NCI-H2227 (cell line): ENCODE measurements at regions not wholly inside any gene's neighbourhood (a gene's known extent, or its start where the extent isn't known, plus 50 kb on each side); places are given as distances from the start of the nearest gene placed in this dataset.

Experiments
- DNase-seq: peaks from one replicate; lab custom pipeline; 2025; ENCODE audit not compliant: unreplicated experiment; lab: John Stamatoyannopoulos, UW

- no peak for DNase-seq
Observed at GRCh38 chr1:4944911-4945310, 290.5 kb downstream of the AJAP1 start.

GRCh38 chr1:4944072-4944471 is 289.7 kb downstream of the AJAP1 start:
- DNase-seq = no peak

GRCh38 chr1:4939266-4939665 is 284.9 kb downstream of the AJAP1 start:
- no peak for DNase-seq

GRCh38 chr1:4937876-4938534 is 283.6 kb downstream of the AJAP1 start:
- no peak for DNase-seq

- DNase-seq = no peak
Observed at GRCh38 chr1:4935807-4936206, 281.4 kb downstream of the AJAP1 start.

- no peak for DNase-seq
Observed at GRCh38 chr1:4933232-4933631, 278.8 kb downstream of the AJAP1 start.

GRCh38 chr1:4932311-4933030 is 278.1 kb downstream of the AJAP1 start:
- no peak for DNase-seq

GRCh38 chr1:4931486-4931885 is 277.1 kb downstream of the AJAP1 start:
- DNase-seq = no peak

GRCh38 chr1:4928186-4928585 is 273.8 kb downstream of the AJAP1 start:
- no peak for DNase-seq

- DNase-seq = no peak
Observed at GRCh38 chr1:4924356-4924755, 269.9 kb downstream of the AJAP1 start.

- no peak for DNase-seq
Observed at GRCh38 chr1:4916610-4917009, 262.2 kb downstream of the AJAP1 start.

GRCh38 chr1:4915154-4915553 is 260.7 kb downstream of the AJAP1 start:
- no peak for DNase-seq

GRCh38 chr1:4908486-4908885 is 254.1 kb downstream of the AJAP1 start:
- DNase-seq = no peak

- no peak for DNase-seq
Observed at GRCh38 chr1:4894566-4894965, 240.2 kb downstream of the AJAP1 start.

- DNase-seq = no peak
Observed at GRCh38 chr1:4880626-4881025, 226.2 kb downstream of the AJAP1 start.

GRCh38 chr1:4877426-4877825 is 223.0 kb downstream of the AJAP1 start:
- no peak for DNase-seq

GRCh38 chr1:4871373-4871772 is 217.0 kb downstream of the AJAP1 start:
- DNase-seq = no peak

GRCh38 chr1:4868521-4868920 is 214.1 kb downstream of the AJAP1 start:
- DNase-seq = no peak

- no peak for DNase-seq
Observed at GRCh38 chr1:4856396-4856795, 202.0 kb downstream of the AJAP1 start.

GRCh38 chr1:4854367-4854766 is 200.0 kb downstream of the AJAP1 start:
- no peak for DNase-seq

- DNase-seq = no peak
Observed at GRCh38 chr1:4853904-4854303, 199.5 kb downstream of the AJAP1 start.

GRCh38 chr1:4851385-4852065 is 197.1 kb downstream of the AJAP1 start:
- DNase-seq = no peak
